IMR-90 (cell line): ENCODE measurements at regions not wholly inside any gene's neighbourhood (a gene's known extent, or its start where the extent isn't known, plus 50 kb on each side); places are given as distances from the start of the nearest gene placed in this dataset.

Experiments
- ATAC-seq: fragments of 200-7000 bp; cut with Tn5 transposase; 2 replicates; pipeline ENCODE4 v1.9.1; 2020; ENCODE audit warnings: low read depth, mild to moderate bottlenecking, moderate library complexity
- BruUV-seq: library from RNA; stranded (reverse); fragments of 400-500 nt; replicated peaks from 2 replicates; lab custom pipeline; 2021; lab: Mats Ljungman, UMichigan
- CTCF ChIA-PET: fragments of 300-600 bp; formaldehyde crosslinking; extraction: SDS; loops from one replicate; lab custom pipeline; 2021; ENCODE audit warnings: antibody characterized with exemption; lab: Yijun Ruan, JAX
- POLR2A ChIA-PET: fragments of 300-600 bp; sonication (Branson Sonifier 250); formaldehyde crosslinking; loops from one replicate; lab custom pipeline; 2022; ENCODE audit warnings: antibody characterized with exemption; ENCODE audit not compliant: unreplicated experiment; lab: Charles Lee
- DNase-seq: peaks from one replicate; pipeline ENCODE4 v3.0.0; 2013
- H2AFZ ChIP-seq: replicated peaks from 2 replicates; pipeline ENCODE3; 2013; ENCODE audit warnings: low read length, mild to moderate bottlenecking; ENCODE audit not compliant: poor library complexity
- H2AK5ac ChIP-seq: 2 replicates; pipeline ENCODE4 v1.6.1; 2013; ENCODE audit warnings: low read depth, low read length, inconsistent platforms
- H2AK9ac ChIP-seq: replicated peaks from 2 replicates; pipeline ENCODE3; 2013; ENCODE audit warnings: mild to moderate bottlenecking, low read depth, low read length, moderate library complexity; ENCODE audit not compliant: poor library complexity
- H2BK120ac ChIP-seq: 2 replicates; pipeline ENCODE4 v1.6.1; 2013; ENCODE audit warnings: low read depth, low read length, inconsistent platforms
- H2BK15ac ChIP-seq: 3 replicates; pipeline ENCODE4 v1.6.1; 2013; ENCODE audit warnings: low read depth, low read length, inconsistent platforms
- H2BK20ac ChIP-seq: 2 replicates; pipeline ENCODE4 v1.6.1; 2013; ENCODE audit warnings: low read depth, mild to moderate bottlenecking, inconsistent platforms, low read length, moderate library complexity
- H2BK5ac ChIP-seq: 2 replicates; pipeline ENCODE4 v1.6.1; 2013; ENCODE audit warnings: mild to moderate bottlenecking, low read depth, low read length, inconsistent platforms; ENCODE audit not compliant: poor library complexity, severe bottlenecking
- H3K14ac ChIP-seq: replicated peaks from 2 replicates; pipeline ENCODE4 v1.6.1; 2013; ENCODE audit warnings: low read depth, low read length, inconsistent platforms
- H3K18ac ChIP-seq: 2 replicates; pipeline ENCODE4 v1.6.1; 2013; ENCODE audit warnings: low read depth, low read length, control low read depth
- H3K23ac ChIP-seq: 2 replicates; pipeline ENCODE4 v1.6.1; 2013; ENCODE audit warnings: low read depth, low read length, inconsistent platforms
- H3K27ac ChIP-seq: 2 replicates; pipeline ENCODE4 v1.5.1; 2013; ENCODE audit warnings: mild to moderate bottlenecking, control low read depth, low read length; ENCODE audit not compliant: insufficient read depth
- H3K27me3 ChIP-seq: 2 replicates; pipeline ENCODE4 v1.6.1; 2013; ENCODE audit warnings: low read length; ENCODE audit not compliant: control insufficient read depth, insufficient read depth
- H3K36me3 ChIP-seq: 2 replicates; pipeline ENCODE4 v1.6.1; 2013; ENCODE audit warnings: low read length, mixed read lengths; ENCODE audit not compliant: control insufficient read depth, insufficient read depth
- H3K4ac ChIP-seq: 2 replicates; pipeline ENCODE4 v1.6.1; 2013; ENCODE audit warnings: low read depth, low read length, inconsistent platforms
- H3K4me1 ChIP-seq: 2 replicates; pipeline ENCODE4 v1.6.1; 2013; ENCODE audit warnings: low read length, mixed read lengths; ENCODE audit not compliant: control insufficient read depth, insufficient read depth
- H3K4me2 ChIP-seq: 2 replicates; pipeline ENCODE4 v1.6.1; 2013; ENCODE audit warnings: low read depth, mild to moderate bottlenecking, control low read depth, low read length, moderate library complexity
- H3K4me3 ChIP-seq: 2 replicates; pipeline ENCODE4 v1.5.1; 2013; ENCODE audit warnings: low read depth, mild to moderate bottlenecking, control low read depth, low read length, moderate library complexity; ENCODE audit not compliant: insufficient read depth
- H3K56ac ChIP-seq: 2 replicates; pipeline ENCODE4 v1.6.1; 2013; ENCODE audit warnings: low read length, inconsistent platforms; ENCODE audit not compliant: insufficient read depth; ENCODE audit errors: extremely low read depth
- H3K79me1 ChIP-seq, 2 experiments: 2 replicates each; pipeline ENCODE4 v1.6.1; 2013; ENCODE audit warnings: low read length in 2 of 2, inconsistent platforms in 1 of 2, low read depth in 1 of 2
- H3K9ac ChIP-seq: 2 replicates; pipeline ENCODE4 v1.6.1; 2013; ENCODE audit warnings: low read depth, low read length, control low read depth
- H3K9me1 ChIP-seq: 2 replicates; pipeline ENCODE4 v1.6.1; 2013; ENCODE audit warnings: low read length, inconsistent platforms; ENCODE audit not compliant: insufficient read depth
- H3K9me3 ChIP-seq: 2 replicates; pipeline ENCODE4 v1.6.1; 2013; ENCODE audit warnings: low read length; ENCODE audit not compliant: control insufficient read depth, insufficient read depth
- H4K20me1 ChIP-seq: 2 replicates; pipeline ENCODE4 v1.6.1; 2013; ENCODE audit warnings: low read length, inconsistent platforms; ENCODE audit not compliant: insufficient read depth
- H4K5ac ChIP-seq: 2 replicates; pipeline ENCODE4 v1.6.1; 2013; ENCODE audit warnings: mild to moderate bottlenecking, low read depth, low read length, control low read depth
- H4K8ac ChIP-seq, 2 experiments: 2 replicates each; pipeline ENCODE4 v1.6.1; 2013; ENCODE audit warnings: low read depth in 2 of 2, low read length in 2 of 2, control low read depth in 1 of 2, inconsistent platforms in 1 of 2
- H4K91ac ChIP-seq: 2 replicates; pipeline ENCODE4 v1.6.1; 2013; ENCODE audit warnings: low read depth, low read length, inconsistent platforms; ENCODE audit not compliant: insufficient read depth
- BHLHE40 ChIP-seq: fragments of 150-350 bp; IDR thresholded peaks from 2 replicates; pipeline ENCODE4 v1.6.1; 2016; ENCODE audit warnings: mild to moderate bottlenecking, low read depth, low read length
- CEBPB ChIP-seq: IDR thresholded peaks from 2 replicates; pipeline ENCODE4 v1.6.1; 2012; ENCODE audit warnings: low read depth, low read length, improper control_type of control experiment
- CHD1 ChIP-seq: IDR thresholded peaks from 2 replicates; pipeline ENCODE4 v1.6.1; 2012; ENCODE audit warnings: low read depth, low read length, improper control_type of control experiment
- CTCF ChIP-seq: conservative IDR thresholded peaks from 2 replicates; pipeline ENCODE4 v1.5.1; 2012; ENCODE audit warnings: mild to moderate bottlenecking, low read depth, low read length, improper control_type of control experiment
- ELK1 ChIP-seq: fragments of 150-350 bp; IDR thresholded peaks from 2 replicates; pipeline ENCODE4 v1.6.1; 2016; ENCODE audit warnings: low read depth, mild to moderate bottlenecking, low read length, moderate library complexity, borderline replicate concordance
- MAZ ChIP-seq: IDR thresholded peaks from 2 replicates; pipeline ENCODE4 v1.6.1; 2012; ENCODE audit warnings: low read depth, mild to moderate bottlenecking, low read length, improper control_type of control experiment, moderate library complexity, borderline replicate concordance
- MXI1 ChIP-seq: IDR thresholded peaks from 2 replicates; pipeline ENCODE4 v1.6.1; 2012; ENCODE audit warnings: low read depth, mild to moderate bottlenecking, low read length, moderate library complexity, borderline replicate concordance
- NFE2L2 ChIP-seq: fragments of 150-350 bp; IDR thresholded peaks from 2 replicates; pipeline ENCODE4 v1.6.1; 2016; ENCODE audit warnings: low read depth, mild to moderate bottlenecking, low read length
- POLR2A ChIP-seq: IDR thresholded peaks from 2 replicates; pipeline ENCODE4 v1.6.1; 2012; ENCODE audit warnings: mild to moderate bottlenecking, low read depth, low read length
- RCOR1 ChIP-seq: IDR thresholded peaks from 2 replicates; pipeline ENCODE4 v1.6.1; 2012; ENCODE audit warnings: mild to moderate bottlenecking, low read length, improper control_type of control experiment; ENCODE audit not compliant: insufficient replicate concordance
- RFX5 ChIP-seq: IDR thresholded peaks from 2 replicates; pipeline ENCODE4 v1.8.0; 2012; ENCODE audit warnings: low read depth, mild to moderate bottlenecking, low read length, moderate library complexity
- SMC3 ChIP-seq: fragments of 150-350 bp; IDR thresholded peaks from 2 replicates; pipeline ENCODE4 v1.6.1; 2016; ENCODE audit warnings: low read depth, mild to moderate bottlenecking, antibody characterized with exemption, low read length, moderate library complexity
- USF2 ChIP-seq: fragments of 150-350 bp; IDR thresholded peaks from 2 replicates; pipeline ENCODE4 v1.6.1; 2017; ENCODE audit warnings: mild to moderate bottlenecking, antibody characterized with exemption, low read length, low read depth
- WGBS, 2 experiments: methylation state at CpG; one replicate each; pipeline versions ENCODE4 v1.1.5 to v1.1.7; 2013; ENCODE audit warnings: missing lambda C conversion rate in 2 of 2; ENCODE audit not compliant: insufficient read length in 1 of 2; ENCODE audit errors: extremely low coverage in 2 of 2; 5-methylcytosine and 5-hydroxymethylcytosine counted together
- dilution Hi-C: fragments of 300-500 bp; cut with HindIII; formaldehyde crosslinking; loops from one replicate; pipeline ENCODE4 v1.14.3; 2018; ENCODE audit warnings: low sequenced_read_pairs; ENCODE audit not compliant: unreplicated experiment
- in situ Hi-C: fragments of 300-500 bp; cut with MboI; formaldehyde crosslinking; loops from 3 replicates; pipeline ENCODE4 v1.14.3; 2019; ENCODE audit warnings: low sequenced_read_pairs, inconsistent platforms, mixed read lengths
- intact Hi-C: fragments of 100-400 bp; cut with micrococcal nuclease; formaldehyde crosslinking; loops from 2 replicates; pipeline ENCODE4 v1.10.0; 2022

GRCh38 chr11:101254037-101254436, 124.4 kb upstream of the PGR start:
- H2BK5ac ChIP-seq: no peak overlapping the region
- in situ Hi-C loops (no loop called here), intact Hi-C loops (no loop called here), dilution Hi-C loops (no loop called here)
- H2BK20ac ChIP-seq: no peak overlapping the region
- H3K23ac ChIP-seq: no peak overlapping the region
- no peak overlapping the region for H3K27ac ChIP-seq
- H3K27me3 ChIP-seq: no peaks in the 10 kb centered on the region
- BruUV-seq: no TSS peak
- H3K4ac ChIP-seq: no peak overlapping the region
- H3K4me1 ChIP-seq: no peaks in the 10 kb centered on the region
- H2AK5ac ChIP-seq: no peak overlapping the region
- no peaks in the 10 kb centered on the region for H4K20me1 ChIP-seq
- H4K8ac ChIP-seq: no peak overlapping the region
- H3K9me3 ChIP-seq: no peaks in the 10 kb centered on the region
- H3K9ac ChIP-seq: no peak overlapping the region
- no peaks in the 10 kb centered on the region for H3K36me3 ChIP-seq
- H2BK120ac ChIP-seq: no peak overlapping the region
- H3K18ac ChIP-seq: no peak overlapping the region
- no peaks in the 10 kb centered on the region for H3K79me1 ChIP-seq
- no peak overlapping the region for H3K4me2 ChIP-seq
- H3K4me3 ChIP-seq: no peak overlapping the region
- no peak for ATAC-seq
- ChIA-PET CTCF (no interaction called here), POLR2A (no interaction called here)
- H3K56ac ChIP-seq: no peak overlapping the region
- no peak for DNase-seq
- no peak overlapping the region for H3K14ac ChIP-seq
- H2AK9ac ChIP-seq: no peak overlapping the region
- no peaks in the 10 kb centered on the region for H3K9me1 ChIP-seq
- WGBS, 2 experiments: no CpG with 5 or more reads among the region's 1 CpG
- TF ChIP-seq MAZ (no peak), RFX5 (no peak), CEBPB (no peak), SMC3 (no peak), MXI1 (no peak), NFE2L2 (no peak), USF2 (no peak), BHLHE40 (no peak), RCOR1 (no peak), CHD1 (no peak), CTCF (no peak), POLR2A (no peak), ELK1 (no peak)
- no peak overlapping the region for H2AFZ ChIP-seq
- H4K91ac ChIP-seq: no peak overlapping the region
- H2BK15ac ChIP-seq: no peak overlapping the region
- H4K5ac ChIP-seq: no peak overlapping the region
